ENCODE measurements at regions not wholly inside any gene's neighbourhood (a gene's known extent, or its start where the extent isn't known, plus 50 kb on each side); places are given as distances from the start of the nearest gene placed in this dataset.

GRCh38 chr4:182139491-182139890 lies 103.7 kb upstream of the TENM3 start:
- peak overlapping the region; percentile 48 for H3K4me2 ChIP-seq (ENCODE audit: insufficient read depth, low read length)
- H3K4me3 ChIP-seq (ENCODE audit: insufficient read depth, low read length) = peak overlapping the region; percentile 59
- no peaks in the 10 kb centered on the region for H4K20me1 ChIP-seq (ENCODE audit: insufficient read depth, low read length)
- no peaks in the 10 kb centered on the region for H3K36me3 ChIP-seq (ENCODE audit: insufficient read depth, low read length)
- no peak overlapping the region for H3K27ac ChIP-seq (ENCODE audit: low read depth, low read length)
- no peaks in the 10 kb centered on the region for H3K9me3 ChIP-seq (ENCODE audit: low read depth, low read length)
- peak; percentile 57 for DNase-seq (ENCODE audit: insufficient read length, low spot score, missing footprints)
- H2AFZ ChIP-seq (ENCODE audit: low read length) = no peak overlapping the region
- H3K79me2 ChIP-seq (ENCODE audit: insufficient read depth, low read length) = no peaks in the 10 kb centered on the region
- no peak for TF ChIP-seq CTCF (IDR thresholded peaks at IDR 0.05; ENCODE audit: extremely low read depth, low read depth, low read length)
- no peaks in the 10 kb centered on the region for H3K27me3 ChIP-seq (ENCODE audit: insufficient read depth, low read length)
- H3K4me1 ChIP-seq (ENCODE audit: insufficient read depth, low read length) = no peaks in the 10 kb centered on the region

- H2AFZ ChIP-seq (ENCODE audit: low read length) = no peak overlapping the region
- no peak overlapping the region for H3K27ac ChIP-seq (ENCODE audit: low read depth, low read length)
- peaks cover 7% of the 10 kb centered on the region for H3K79me2 ChIP-seq (ENCODE audit: insufficient read depth, low read length)
- no peak overlapping the region for H3K4me2 ChIP-seq (ENCODE audit: insufficient read depth, low read length)
- no peaks in the 10 kb centered on the region for H3K4me1 ChIP-seq (ENCODE audit: insufficient read depth, low read length)
- TF ChIP-seq CTCF (IDR thresholded peaks at IDR 0.05; ENCODE audit: extremely low read depth, low read depth, low read length) = no peak
- no peaks in the 10 kb centered on the region for H4K20me1 ChIP-seq (ENCODE audit: insufficient read depth, low read length)
- no peaks in the 10 kb centered on the region for H3K27me3 ChIP-seq (ENCODE audit: insufficient read depth, low read length)
- H3K36me3 ChIP-seq (ENCODE audit: insufficient read depth, low read length) = no peaks in the 10 kb centered on the region
- no peak overlapping the region for H3K4me3 ChIP-seq (ENCODE audit: insufficient read depth, low read length)
- no peak for DNase-seq (ENCODE audit: insufficient read length, low spot score, missing footprints)
- H3K9me3 ChIP-seq (ENCODE audit: low read depth, low read length) = no peaks in the 10 kb centered on the region
Measured at GRCh38 chr4:182140547-182140946, 102.7 kb upstream of the TENM3 start.

GRCh38 chr4:182141061-182141460 lies 102.1 kb upstream of the TENM3 start:
- H3K4me1 ChIP-seq (ENCODE audit: insufficient read depth, low read length) = no peaks in the 10 kb centered on the region
- H3K4me3 ChIP-seq (ENCODE audit: insufficient read depth, low read length) = no peak overlapping the region
- no peaks in the 10 kb centered on the region for H3K36me3 ChIP-seq (ENCODE audit: insufficient read depth, low read length)
- no peaks in the 10 kb centered on the region for H3K9me3 ChIP-seq (ENCODE audit: low read depth, low read length)
- H3K27ac ChIP-seq (ENCODE audit: low read depth, low read length) = no peak overlapping the region
- no peak for DNase-seq (ENCODE audit: insufficient read length, low spot score, missing footprints)
- no peak overlapping the region for H2AFZ ChIP-seq (ENCODE audit: low read length)
- TF ChIP-seq CTCF (IDR thresholded peaks at IDR 0.05; ENCODE audit: extremely low read depth, low read depth, low read length) = no peak
- H3K79me2 ChIP-seq (ENCODE audit: insufficient read depth, low read length) = peaks cover 8% of the 10 kb centered on the region
- H3K4me2 ChIP-seq (ENCODE audit: insufficient read depth, low read length) = no peak overlapping the region
- no peaks in the 10 kb centered on the region for H3K27me3 ChIP-seq (ENCODE audit: insufficient read depth, low read length)
- H4K20me1 ChIP-seq (ENCODE audit: insufficient read depth, low read length) = no peaks in the 10 kb centered on the region

GRCh38 chr4:182142176-182143085 lies 100.8 kb upstream of the TENM3 start:
- Histone ChIP-seq H2AFZ (ENCODE audit: low read length) (peak overlapping the region; percentile 92), H3K4me2 (ENCODE audit: insufficient read depth, low read length) (peak overlapping the region; percentile 97), H3K4me3 (ENCODE audit: insufficient read depth, low read length) (peak overlapping the region; percentile 81), H3K27me3 (ENCODE audit: insufficient read depth, low read length) (no peaks in the 10 kb centered on the region), H3K36me3 (ENCODE audit: insufficient read depth, low read length) (no peaks in the 10 kb centered on the region), H3K4me1 (ENCODE audit: insufficient read depth, low read length) (no peaks in the 10 kb centered on the region), H3K79me2 (ENCODE audit: insufficient read depth, low read length) (peaks cover 13% of the 10 kb centered on the region), H4K20me1 (ENCODE audit: insufficient read depth, low read length) (no peaks in the 10 kb centered on the region), H3K9me3 (ENCODE audit: low read depth, low read length) (no peaks in the 10 kb centered on the region), H3K27ac (ENCODE audit: low read depth, low read length) (peak overlapping the region; percentile 40)
- TF ChIP-seq CTCF (IDR thresholded peaks at IDR 0.05; ENCODE audit: extremely low read depth, low read depth, low read length) = no peak
- DNase-seq (ENCODE audit: insufficient read length, low spot score, missing footprints) = peak; percentile 96
